ENCODE measurements at regions not wholly inside any gene's neighbourhood (a gene's known extent, or its start where the extent isn't known, plus 50 kb on each side); places are given as distances from the start of the nearest gene placed in this dataset.

DNA sequence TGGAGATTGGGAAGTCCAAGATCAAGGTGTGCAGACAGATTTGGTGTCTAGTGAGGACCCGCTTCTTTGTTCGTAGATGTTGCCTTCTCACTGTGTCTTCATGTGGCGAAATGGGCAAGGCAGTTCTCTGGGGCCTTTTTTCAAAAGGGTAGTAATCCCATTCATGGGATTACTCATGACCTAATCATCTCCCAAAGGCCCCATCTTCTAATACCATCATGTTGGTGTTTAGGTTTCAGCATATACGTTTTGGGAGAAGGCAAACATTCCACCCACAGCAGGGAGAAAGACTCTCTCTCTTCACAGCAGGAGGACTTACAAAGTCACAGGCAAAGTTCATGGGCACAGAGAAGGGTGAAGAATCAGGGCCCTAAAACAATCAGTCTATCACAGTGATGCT, 252.1 kb downstream of the RPLP1 start:
- TF ChIP-seq, protein P1, sequence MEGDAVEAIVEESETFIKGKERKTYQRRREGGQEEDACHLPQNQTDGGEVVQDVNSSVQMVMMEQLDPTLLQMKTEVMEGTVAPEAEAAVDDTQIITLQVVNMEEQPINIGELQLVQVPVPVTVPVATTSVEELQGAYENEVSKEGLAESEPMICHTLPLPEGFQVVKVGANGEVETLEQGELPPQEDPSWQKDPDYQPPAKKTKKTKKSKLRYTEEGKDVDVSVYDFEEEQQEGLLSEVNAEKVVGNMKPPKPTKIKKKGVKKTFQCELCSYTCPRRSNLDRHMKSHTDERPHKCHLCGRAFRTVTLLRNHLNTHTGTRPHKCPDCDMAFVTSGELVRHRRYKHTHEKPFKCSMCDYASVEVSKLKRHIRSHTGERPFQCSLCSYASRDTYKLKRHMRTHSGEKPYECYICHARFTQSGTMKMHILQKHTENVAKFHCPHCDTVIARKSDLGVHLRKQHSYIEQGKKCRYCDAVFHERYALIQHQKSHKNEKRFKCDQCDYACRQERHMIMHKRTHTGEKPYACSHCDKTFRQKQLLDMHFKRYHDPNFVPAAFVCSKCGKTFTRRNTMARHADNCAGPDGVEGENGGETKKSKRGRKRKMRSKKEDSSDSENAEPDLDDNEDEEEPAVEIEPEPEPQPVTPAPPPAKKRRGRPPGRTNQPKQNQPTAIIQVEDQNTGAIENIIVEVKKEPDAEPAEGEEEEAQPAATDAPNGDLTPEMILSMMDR (IDR thresholded peaks at IDR 0.05) = no peak
- TF ChIP-seq ZFX (IDR thresholded peaks at IDR 0.05; ENCODE audit: borderline replicate concordance) = no peak

Measured in 22Rv1 (cell line).